GM23248 (cell line): ENCODE measurements at regions not wholly inside any gene's neighbourhood (a gene's known extent, or its start where the extent isn't known, plus 50 kb on each side); places are given as distances from the start of the nearest gene placed in this dataset.
A peak's percentile ranks its signal among the peaks of the same experiment; 100 is the strongest.

Experiments
- DNase-seq: peaks from one replicate; pipeline ENCODE4 v3.0.0-alpha.2; 2015
- H2AFZ ChIP-seq: fragments of 200-600 bp; sonication (generic); 2 replicates; pipeline ENCODE4 v1.6.1; 2016; ENCODE audit warnings: antibody characterized with exemption
- H3F3A ChIP-seq: fragments of 200-600 bp; sonication (generic); 2 replicates; pipeline ENCODE4 v1.6.1; 2016; ENCODE audit warnings: mild to moderate bottlenecking, antibody characterized with exemption, mixed run types; ENCODE audit not compliant: insufficient read depth
- H3K27ac ChIP-seq: fragments of 200-600 bp; sonication (generic); 2 replicates; pipeline ENCODE4 v1.5.1; 2016; ENCODE audit warnings: mild to moderate bottlenecking
- H3K27me3 ChIP-seq: fragments of 200-600 bp; sonication (generic); replicated peaks from 2 replicates; pipeline ENCODE4 v1.6.1; 2016; ENCODE audit warnings: mild to moderate bottlenecking; ENCODE audit not compliant: insufficient read depth
- H3K36me3 ChIP-seq: fragments of 200-600 bp; sonication (generic); 2 replicates; pipeline ENCODE4 v1.6.1; 2016; ENCODE audit warnings: low read depth, mild to moderate bottlenecking
- H3K4me1 ChIP-seq: fragments of 200-600 bp; sonication (generic); 2 replicates; pipeline ENCODE4 v1.6.1; 2016; ENCODE audit warnings: mild to moderate bottlenecking; ENCODE audit not compliant: insufficient read depth
- H3K4me2 ChIP-seq: fragments of 200-600 bp; sonication (generic); one replicate; pipeline ENCODE4 v1.6.1; 2016; ENCODE audit warnings: mild to moderate bottlenecking; ENCODE audit not compliant: unreplicated experiment
- H3K4me3 ChIP-seq: fragments of 200-600 bp; sonication (generic); 2 replicates; pipeline ENCODE4 v1.5.1; 2016; ENCODE audit warnings: mild to moderate bottlenecking
- H3K79me2 ChIP-seq: fragments of 200-600 bp; sonication (generic); 2 replicates; pipeline ENCODE4 v1.6.1; 2016; ENCODE audit warnings: mild to moderate bottlenecking; ENCODE audit not compliant: insufficient read depth
- H3K9ac ChIP-seq: fragments of 200-600 bp; sonication (generic); 2 replicates; pipeline ENCODE4 v1.6.1; 2016; ENCODE audit warnings: mild to moderate bottlenecking
- H3K9me2 ChIP-seq: fragments of 200-600 bp; sonication (generic); 2 replicates; pipeline ENCODE4 v1.6.1; 2016; ENCODE audit warnings: mixed run types, mild to moderate bottlenecking, moderate library complexity; ENCODE audit not compliant: insufficient read depth
- H3K9me3 ChIP-seq: fragments of 200-600 bp; sonication (generic); one replicate; pipeline ENCODE4 v1.6.1; 2017; ENCODE audit warnings: low read depth
- H4K20me1 ChIP-seq: fragments of 200-600 bp; sonication (generic); 2 replicates; pipeline ENCODE4 v1.6.0; 2016; ENCODE audit not compliant: insufficient read depth
- EZH2 ChIP-seq: fragments of 200-600 bp; sonication (generic); IDR thresholded peaks from 2 replicates; pipeline ENCODE4 v1.6.1; 2018; ENCODE audit warnings: antibody characterized with exemption, mild to moderate bottlenecking; ENCODE audit not compliant: insufficient read depth, poor library complexity, severe bottlenecking
- EZH2phosphoT487 ChIP-seq: fragments of 200-600 bp; sonication (generic); IDR thresholded peaks from 2 replicates; pipeline ENCODE4 v1.6.1; 2018; ENCODE audit warnings: antibody characterized with exemption, moderate library complexity, mild to moderate bottlenecking, low read depth; ENCODE audit not compliant: insufficient read depth
- WGBS, 2 experiments: methylation state at CpG; one replicate each; pipeline ENCODE4 v1.1.6; 2015 to 2017; ENCODE audit warnings: low lambda C conversion rate in 2 of 2, low coverage in 1 of 2; ENCODE audit errors: missing lambda C conversion rate in 2 of 2; 5-methylcytosine and 5-hydroxymethylcytosine counted together
- in situ Hi-C: fragments of 300-500 bp; cut with MboI; formaldehyde crosslinking; loops from 2 replicates; pipeline ENCODE4 v1.15.0; 2020

DNA sequence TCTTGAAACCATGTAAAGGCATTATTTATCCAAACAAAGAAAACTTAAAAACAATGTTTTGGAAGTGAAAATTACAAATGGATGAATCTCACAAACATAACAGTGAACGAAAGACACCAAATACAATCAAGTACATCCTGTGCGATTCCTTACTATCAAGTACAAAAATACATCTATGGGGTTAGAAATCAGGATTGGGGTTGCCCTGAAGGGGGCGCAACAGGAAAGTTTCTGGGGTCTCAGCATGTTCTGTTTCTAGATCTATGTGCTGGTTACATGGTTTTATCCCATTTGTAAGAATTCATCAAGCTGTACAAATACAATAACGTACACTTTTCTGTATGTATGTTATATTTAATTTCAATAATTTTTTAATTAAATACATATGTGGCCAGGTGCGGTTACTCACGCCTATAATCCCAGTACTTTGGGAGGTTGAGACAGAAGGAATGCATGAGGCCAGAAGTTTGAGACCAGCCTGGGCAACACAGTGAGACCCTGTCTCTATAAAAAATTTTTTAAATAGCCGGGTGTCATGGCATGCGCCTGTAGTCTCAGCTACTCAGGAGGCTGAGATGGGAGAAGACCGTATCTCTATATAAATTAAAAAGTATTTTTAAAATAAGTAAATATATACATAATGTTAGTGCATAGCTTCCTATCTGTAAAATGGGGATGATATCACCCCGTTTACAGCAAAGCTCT lies 121.5 kb upstream of the SOD1 start:
- 50 to 54% methylated on average over 10 of the region's 10 CpGs for WGBS, 2 experiments
- Histone ChIP-seq H3K9me3 (no peaks in the 10 kb centered on the region), H3K9me2 (no peaks in the 10 kb centered on the region), H2AFZ (no peak overlapping the region), H3K36me3 (no peaks in the 10 kb centered on the region), H3K9ac (no peak overlapping the region), H3K4me1 (no peaks in the 10 kb centered on the region), H3K79me2 (no peaks in the 10 kb centered on the region), H4K20me1 (no peaks in the 10 kb centered on the region), H3F3A (no peaks in the 10 kb centered on the region), H3K27me3 (no peaks in the 10 kb centered on the region), H3K27ac (no peak overlapping the region), H3K4me2 (no peak overlapping the region), H3K4me3 (no peak overlapping the region)
- no peak for TF ChIP-seq EZH2phosphoT487
- TF ChIP-seq EZH2, result no peak
- no peak for DNase-seq
- in situ Hi-C loops, result no loop called here

DNA sequence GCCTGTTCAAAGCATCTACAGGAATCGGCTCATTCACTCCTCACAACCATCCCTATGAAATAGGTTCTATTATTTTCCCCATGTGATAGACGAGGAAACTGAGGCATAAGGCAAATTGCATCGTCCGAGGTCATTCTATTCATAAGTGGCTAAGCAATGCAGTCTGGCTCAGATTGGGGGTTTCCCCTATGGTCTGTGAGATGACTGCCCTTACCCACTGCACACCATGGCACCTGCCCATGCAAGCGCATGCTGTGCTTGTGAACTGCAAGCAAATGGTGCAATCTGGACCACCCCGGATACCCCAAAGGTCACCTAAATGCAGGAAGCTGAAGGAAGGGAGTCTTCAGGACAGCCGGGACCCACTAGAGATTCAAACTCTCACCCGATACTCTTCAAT lies 123.4 kb upstream of the SOD1 start:
- H3K79me2 ChIP-seq, result no peaks in the 10 kb centered on the region
- H2AFZ ChIP-seq, result no peak overlapping the region
- 69 to 70% methylated on average over 8 of the region's 8 CpGs for WGBS, 2 experiments
- H3K36me3 ChIP-seq, result no peaks in the 10 kb centered on the region
- no peaks in the 10 kb centered on the region for H3K4me1 ChIP-seq
- no peaks in the 10 kb centered on the region for H3K27me3 ChIP-seq
- no peaks in the 10 kb centered on the region for H4K20me1 ChIP-seq
- no peaks in the 10 kb centered on the region for H3F3A ChIP-seq
- H3K27ac ChIP-seq, result no peak overlapping the region
- no peak overlapping the region for H3K4me2 ChIP-seq
- H3K9ac ChIP-seq, result no peak overlapping the region
- H3K9me3 ChIP-seq, result no peaks in the 10 kb centered on the region
- in situ Hi-C loops, result no loop called here
- TF ChIP-seq EZH2phosphoT487 (no peak), EZH2 (no peak)
- H3K9me2 ChIP-seq, result no peaks in the 10 kb centered on the region
- H3K4me3 ChIP-seq, result no peak overlapping the region
- no peak for DNase-seq

GRCh38 chr21:31531967-31532366 lies 127.5 kb upstream of the SOD1 start:
- Histone ChIP-seq H3K4me1 (no peaks in the 10 kb centered on the region), H3F3A (no peaks in the 10 kb centered on the region), H3K27me3 (no peaks in the 10 kb centered on the region), H3K36me3 (no peaks in the 10 kb centered on the region), H3K27ac (no peak overlapping the region), H4K20me1 (no peaks in the 10 kb centered on the region), H2AFZ (no peak overlapping the region), H3K4me3 (no peak overlapping the region), H3K9me2 (no peaks in the 10 kb centered on the region), H3K4me2 (no peak overlapping the region), H3K79me2 (no peaks in the 10 kb centered on the region), H3K9me3 (no peaks in the 10 kb centered on the region), H3K9ac (no peak overlapping the region)
- in situ Hi-C loops, result no loop called here
- 58 to 59% methylated on average over 1 of the region's 1 CpG for WGBS, 2 experiments
- DNase-seq, result no peak
- TF ChIP-seq EZH2 (no peak), EZH2phosphoT487 (no peak)

GRCh38 chr21:31530897-31531705 lies 128.4 kb upstream of the SOD1 start:
- Histone ChIP-seq H3K4me2 (no peak overlapping the region), H3K9me2 (no peaks in the 10 kb centered on the region), H3F3A (no peaks in the 10 kb centered on the region), H3K4me3 (no peak overlapping the region), H3K27me3 (no peaks in the 10 kb centered on the region), H3K9ac (no peak overlapping the region), H3K9me3 (no peaks in the 10 kb centered on the region), H4K20me1 (no peaks in the 10 kb centered on the region), H3K4me1 (no peaks in the 10 kb centered on the region), H2AFZ (no peak overlapping the region), H3K36me3 (no peaks in the 10 kb centered on the region), H3K79me2 (no peaks in the 10 kb centered on the region), H3K27ac (no peak overlapping the region)
- TF ChIP-seq EZH2phosphoT487, result no peak
- TF ChIP-seq EZH2, result no peak
- peak; percentile 21 for DNase-seq
- in situ Hi-C loops, result no loop called here
- WGBS, 2 experiments, result 33 to 35% methylated on average over 10 of the region's 10 CpGs
